Breast epithelium (tissue), 4 donors: ENCODE measurements at regions not wholly inside any gene's neighbourhood (a gene's known extent, or its start where the extent isn't known, plus 50 kb on each side); places are given as distances from the start of the nearest gene placed in this dataset.

Experiments
- DNase-seq, 2 donors: peaks; one replicate each; pipeline ENCODE4 v3.0.0-alpha.2; 2019; ENCODE audit warnings: low spot score in 2 of 2
- H3K27ac ChIP-seq, 2 donors: fragments of 200-600 bp; sonication (generic) in 1 of 2; one replicate each; pipeline ENCODE4 v1.5.1; 2016 to 2019; ENCODE audit warnings: mild to moderate bottlenecking in 1 of 2
- H3K27me3 ChIP-seq, 2 donors: fragments of 200-600 bp; sonication (generic) in 1 of 2; one replicate each; pipeline versions ENCODE4 v1.5.1 to v1.6.0; 2017 to 2019; ENCODE audit warnings: control low read depth in 1 of 2, mild to moderate bottlenecking in 1 of 2
- H3K36me3 ChIP-seq: fragments of 200-600 bp; one replicate; pipeline ENCODE4 v1.5.1; 2019
- H3K4me1 ChIP-seq, 2 donors: fragments of 200-600 bp; sonication (generic); one replicate each; pipeline ENCODE4 v1.5.1; 2016 to 2019; ENCODE audit warnings: control low read depth in 1 of 2
- H3K4me3 ChIP-seq, 3 donors: fragments of 200-600 bp; sonication (generic); 1 replicate in 2 of 3; 2 replicates in 1 of 3; pipeline ENCODE4 v1.5.1; 2016 to 2019; ENCODE audit warnings: mild to moderate bottlenecking in 3 of 3, moderate library complexity in 2 of 3
- H3K9me3 ChIP-seq, 2 donors: fragments of 200-600 bp; sonication (generic) in 1 of 2; one replicate each; pipeline ENCODE4 v1.5.1; 2016 to 2019; ENCODE audit warnings: control low read depth in 1 of 2
- CTCF ChIP-seq, 3 donors: fragments of 450-650 bp; IDR thresholded peaks; one replicate each; pipeline ENCODE4 v1.5.1; 2016 to 2017; ENCODE audit warnings: antibody characterized with exemption in 3 of 3, mild to moderate bottlenecking in 3 of 3, moderate library complexity in 3 of 3
- POLR2A ChIP-seq: fragments of 450-650 bp; IDR thresholded peaks from one replicate; pipeline ENCODE4 v1.6.1; 2016; ENCODE audit warnings: antibody characterized with exemption, mild to moderate bottlenecking, moderate library complexity
- POLR2AphosphoS5 ChIP-seq, 3 donors: sonication (generic); formaldehyde crosslinking; IDR thresholded peaks; one replicate each; pipeline ENCODE4 v1.6.1; 2017; ENCODE audit warnings: antibody characterized with exemption in 3 of 3
- intact Hi-C: fragments of 100-400 bp; cut with DNase I; formaldehyde crosslinking; loops from one replicate; pipeline ENCODE4 v1.15.1; 2023; ENCODE audit warnings: low total_unique reads

- Histone ChIP-seq H3K36me3 (no peaks in the 10 kb centered on the region), H3K4me3 (no peak overlapping the region), H3K27me3 (no peaks in the 10 kb centered on the region), H3K27ac (no peak overlapping the region), H3K9me3 (peaks cover 0 to 8% of the 10 kb centered on the region in 2 donors), H3K4me1 (no peaks in the 10 kb centered on the region)
- no peak for DNase-seq
- intact Hi-C loops: no loop called here
- TF ChIP-seq POLR2AphosphoS5 (IDR thresholded peaks at IDR 0.05) (no peak), CTCF (IDR thresholded peaks at IDR 0.05) (no peak), POLR2A (no peak)
These were observed 407.2 kb upstream of the CLINT1 start for GRCh38 chr5:158265931-158266700.

GRCh38 chr5:158265346-158265745 is 406.4 kb upstream of the CLINT1 start:
- DNase-seq: no peak
- Histone ChIP-seq H3K4me3 (no peak overlapping the region), H3K27me3 (no peaks in the 10 kb centered on the region), H3K4me1 (no peaks in the 10 kb centered on the region), H3K9me3 (peaks cover 0 to 8% of the 10 kb centered on the region in 2 donors), H3K36me3 (no peaks in the 10 kb centered on the region), H3K27ac (no peak overlapping the region)
- TF ChIP-seq POLR2AphosphoS5 (IDR thresholded peaks at IDR 0.05) (no peak), CTCF (IDR thresholded peaks at IDR 0.05) (no peak), POLR2A (no peak)
- intact Hi-C loops: no loop called here

- no peak overlapping the region for H3K27ac ChIP-seq
- no peak for DNase-seq
- H3K4me1 ChIP-seq: no peaks in the 10 kb centered on the region
- no peak overlapping the region for H3K4me3 ChIP-seq
- intact Hi-C loops: no loop called here
- no peak for TF ChIP-seq POLR2AphosphoS5 (IDR thresholded peaks at IDR 0.05)
- TF ChIP-seq POLR2A: no peak
- TF ChIP-seq CTCF (IDR thresholded peaks at IDR 0.05): no peak
- no peaks in the 10 kb centered on the region for H3K36me3 ChIP-seq
- no peaks in the 10 kb centered on the region for H3K27me3 ChIP-seq
- H3K9me3 ChIP-seq: peaks cover 0 to 8% of the 10 kb centered on the region in 2 donors
These were observed 405.3 kb upstream of the CLINT1 start for GRCh38 chr5:158264264-158264663.

- H3K4me1 ChIP-seq: no peaks in the 10 kb centered on the region
- no peaks in the 10 kb centered on the region for H3K27me3 ChIP-seq
- H3K4me3 ChIP-seq: no peak overlapping the region
- no peak for DNase-seq
- no peak overlapping the region for H3K27ac ChIP-seq
- TF ChIP-seq POLR2A (no peak), POLR2AphosphoS5 (IDR thresholded peaks at IDR 0.05) (no peak), CTCF (IDR thresholded peaks at IDR 0.05) (no peak)
- no peaks in the 10 kb centered on the region for H3K36me3 ChIP-seq
- H3K9me3 ChIP-seq: no peaks in the 10 kb centered on the region
- intact Hi-C loops: no loop called here
These were observed 402.9 kb upstream of the CLINT1 start for GRCh38 chr5:158261674-158262367.

- Histone ChIP-seq H3K36me3 (no peaks in the 10 kb centered on the region), H3K27me3 (no peaks in the 10 kb centered on the region), H3K4me1 (no peaks in the 10 kb centered on the region), H3K27ac (no peak overlapping the region), H3K9me3 (no peaks in the 10 kb centered on the region), H3K4me3 (no peak overlapping the region)
- no peak for DNase-seq
- TF ChIP-seq POLR2A: no peak
- no peak for TF ChIP-seq CTCF (IDR thresholded peaks at IDR 0.05)
- no peak for TF ChIP-seq POLR2AphosphoS5 (IDR thresholded peaks at IDR 0.05)
- intact Hi-C loops: no loop called here
These were observed 397.2 kb upstream of the CLINT1 start for GRCh38 chr5:158256096-158256495.
